ENCODE measurements at regions not wholly inside any gene's neighbourhood (a gene's known extent, or its start where the extent isn't known, plus 50 kb on each side); places are given as distances from the start of the nearest gene placed in this dataset.

DNA sequence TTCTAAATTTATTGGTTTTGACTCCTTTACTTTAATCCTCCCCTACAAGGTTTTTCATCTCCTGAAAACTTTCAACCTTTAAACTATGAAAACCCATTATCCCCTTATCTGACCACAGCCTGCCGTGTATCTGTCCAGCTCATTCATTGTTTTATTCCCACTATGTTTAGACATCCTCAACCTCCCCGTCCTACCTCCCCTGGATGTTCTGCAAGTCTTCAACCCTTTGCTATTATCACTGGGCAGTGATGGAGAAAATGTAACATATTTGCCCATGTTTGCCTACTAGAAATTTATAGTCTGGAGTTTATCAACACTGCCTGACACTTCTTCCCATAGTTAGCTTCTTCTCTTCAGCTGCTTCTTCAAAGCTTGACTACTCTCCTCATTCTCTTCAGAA lies 483.4 kb downstream of the PRKD1 start:
- TF ChIP-seq, protein P1, sequence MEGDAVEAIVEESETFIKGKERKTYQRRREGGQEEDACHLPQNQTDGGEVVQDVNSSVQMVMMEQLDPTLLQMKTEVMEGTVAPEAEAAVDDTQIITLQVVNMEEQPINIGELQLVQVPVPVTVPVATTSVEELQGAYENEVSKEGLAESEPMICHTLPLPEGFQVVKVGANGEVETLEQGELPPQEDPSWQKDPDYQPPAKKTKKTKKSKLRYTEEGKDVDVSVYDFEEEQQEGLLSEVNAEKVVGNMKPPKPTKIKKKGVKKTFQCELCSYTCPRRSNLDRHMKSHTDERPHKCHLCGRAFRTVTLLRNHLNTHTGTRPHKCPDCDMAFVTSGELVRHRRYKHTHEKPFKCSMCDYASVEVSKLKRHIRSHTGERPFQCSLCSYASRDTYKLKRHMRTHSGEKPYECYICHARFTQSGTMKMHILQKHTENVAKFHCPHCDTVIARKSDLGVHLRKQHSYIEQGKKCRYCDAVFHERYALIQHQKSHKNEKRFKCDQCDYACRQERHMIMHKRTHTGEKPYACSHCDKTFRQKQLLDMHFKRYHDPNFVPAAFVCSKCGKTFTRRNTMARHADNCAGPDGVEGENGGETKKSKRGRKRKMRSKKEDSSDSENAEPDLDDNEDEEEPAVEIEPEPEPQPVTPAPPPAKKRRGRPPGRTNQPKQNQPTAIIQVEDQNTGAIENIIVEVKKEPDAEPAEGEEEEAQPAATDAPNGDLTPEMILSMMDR (IDR thresholded peaks at IDR 0.05), result no peak
- TF ChIP-seq POLR2A (IDR thresholded peaks at IDR 0.05), result no peak
